Endothelial cell of hepatic sinusoid (primary cell): ENCODE measurements at regions not wholly inside any gene's neighbourhood (a gene's known extent, or its start where the extent isn't known, plus 50 kb on each side); places are given as distances from the start of the nearest gene placed in this dataset.

Source experiments
- in situ Hi-C: cut with HindIII; loops from 2 replicates; pipeline ENCODE4 v1.10.0; 2017; ENCODE audit warnings: low sequenced_read_pairs

DNA sequence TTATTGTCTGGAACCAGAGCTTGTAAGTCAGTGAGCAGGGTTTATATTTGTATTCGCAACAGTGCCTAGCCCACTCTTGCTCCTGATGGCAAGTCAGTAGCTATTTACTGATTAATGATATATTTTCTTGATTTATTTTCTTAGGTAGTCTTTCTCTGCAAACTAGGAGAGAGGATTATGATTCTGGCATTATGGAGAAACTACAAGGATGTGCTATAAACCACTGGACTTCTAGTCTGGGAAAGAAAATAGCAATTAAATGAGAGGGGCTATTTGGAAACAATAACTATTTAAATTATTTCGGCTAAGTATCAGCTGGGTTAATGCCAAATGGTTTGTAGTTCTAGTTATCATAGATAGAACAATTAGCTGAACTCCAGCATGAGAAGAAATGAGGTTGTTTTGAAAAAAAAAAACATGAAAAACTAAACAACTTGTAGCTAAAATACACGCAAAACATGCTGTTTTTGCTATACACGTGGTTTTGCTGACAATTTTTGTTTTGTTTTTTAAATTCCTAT, 304.9 kb upstream of the TCF21 start:
- in situ Hi-C loops: no loop called here

DNA sequence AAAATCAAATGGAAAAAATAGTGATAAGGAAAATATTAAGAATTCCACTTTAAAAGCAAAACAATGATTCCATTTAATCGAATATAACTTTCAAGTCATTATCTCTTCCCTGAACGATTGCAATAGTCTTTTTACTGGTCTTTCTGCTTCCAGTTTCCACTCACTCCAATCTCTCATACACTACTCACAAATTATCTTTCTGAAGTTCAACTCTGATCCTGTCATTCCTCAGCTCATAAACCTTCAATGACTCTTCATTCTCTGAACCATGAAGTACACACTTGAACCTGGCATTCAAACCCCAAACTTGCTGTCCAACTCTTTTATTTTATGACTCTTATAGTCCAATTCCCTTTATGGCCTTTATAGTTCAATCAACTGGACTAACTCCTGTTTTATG, 304.1 kb upstream of the TCF21 start:
- in situ Hi-C loops: no loop called here

DNA sequence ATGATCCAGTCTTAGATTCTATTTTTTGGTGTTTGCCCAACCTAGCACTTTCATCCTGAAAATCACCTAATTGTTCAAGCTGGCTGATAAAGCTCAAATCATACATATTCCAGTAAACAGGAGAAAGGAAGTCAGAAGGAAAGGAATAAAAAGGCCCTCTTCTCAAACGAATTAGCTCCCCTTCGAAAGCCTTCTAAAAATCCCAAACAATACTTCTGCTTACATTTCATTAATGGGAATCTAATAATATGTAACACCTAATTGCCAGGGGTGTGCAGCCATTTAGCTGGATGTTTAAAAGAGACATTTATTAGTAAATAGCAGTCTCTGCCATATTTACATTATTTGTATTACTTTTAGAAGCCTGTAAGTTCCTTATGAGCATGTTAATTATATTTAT, 302.9 kb upstream of the TCF21 start:
- in situ Hi-C loops: no loop called here

DNA sequence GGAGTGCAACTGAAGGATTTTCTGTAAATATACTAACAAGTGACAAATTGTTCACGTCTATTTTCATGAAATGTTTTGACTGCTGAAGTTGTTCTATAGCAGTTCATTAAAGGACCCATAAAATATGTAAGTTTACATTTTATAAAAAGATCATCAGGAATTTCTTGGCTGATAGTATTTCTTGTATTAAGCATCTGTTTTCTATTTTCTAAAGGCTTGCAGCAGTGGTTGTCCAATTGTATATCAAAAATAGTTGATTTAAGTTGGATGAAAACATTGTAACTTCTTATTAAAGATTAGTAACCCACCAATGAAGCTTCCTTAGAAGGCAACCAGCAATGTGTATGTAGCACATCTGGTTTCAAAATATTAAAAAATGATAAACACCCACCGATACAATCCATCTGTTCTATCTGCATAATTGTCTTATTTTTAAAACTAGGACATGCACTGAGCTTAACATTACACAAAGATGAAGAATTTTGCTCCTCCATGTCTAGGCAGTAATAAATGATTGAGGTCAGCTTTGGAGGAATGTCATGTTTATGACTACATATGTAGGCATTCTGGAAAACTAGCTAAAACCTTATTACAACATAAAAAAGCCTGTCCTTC, 301.3 kb upstream of the TCF21 start:
- in situ Hi-C loops: no loop called here

DNA sequence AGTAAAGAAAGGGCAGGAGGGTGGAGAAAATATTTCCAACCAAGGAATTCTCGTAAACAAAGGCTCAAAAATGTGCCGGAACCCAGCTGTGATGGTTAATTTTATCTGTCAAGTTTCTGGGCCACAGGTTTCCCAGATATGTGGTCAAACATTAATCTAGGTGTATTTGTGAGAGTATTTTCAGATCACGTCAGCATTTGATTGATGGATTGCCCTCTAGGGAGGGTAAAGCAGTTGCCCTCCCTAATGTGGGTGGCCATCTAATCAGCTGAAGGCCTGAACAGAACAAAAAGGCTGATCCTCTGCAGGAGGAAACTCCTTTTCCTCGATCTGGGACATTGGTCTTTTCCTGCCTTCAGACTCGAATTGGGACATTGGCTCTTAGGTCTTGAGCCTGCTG, 298.7 kb upstream of the TCF21 start:
- in situ Hi-C loops: no loop called here

DNA sequence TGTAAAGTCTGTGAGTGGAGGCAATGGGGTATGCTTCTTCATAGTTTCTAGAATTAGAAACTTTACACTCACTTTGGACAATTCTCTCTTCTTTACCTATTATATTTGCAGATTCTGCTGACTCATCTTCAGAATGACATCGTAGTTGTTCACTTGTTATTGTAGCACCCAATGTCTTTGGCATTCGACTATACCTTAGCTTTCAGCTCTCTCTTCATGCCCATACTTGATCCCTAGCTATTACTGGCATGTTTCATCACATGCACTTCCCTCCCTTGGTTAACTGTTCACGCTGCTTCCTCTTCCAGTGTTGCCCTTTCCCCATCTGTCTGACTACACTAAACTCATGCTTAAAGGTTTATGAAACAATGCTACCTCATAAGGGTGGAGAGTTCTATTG, 298.1 kb upstream of the TCF21 start:
- in situ Hi-C loops: no loop called here

DNA sequence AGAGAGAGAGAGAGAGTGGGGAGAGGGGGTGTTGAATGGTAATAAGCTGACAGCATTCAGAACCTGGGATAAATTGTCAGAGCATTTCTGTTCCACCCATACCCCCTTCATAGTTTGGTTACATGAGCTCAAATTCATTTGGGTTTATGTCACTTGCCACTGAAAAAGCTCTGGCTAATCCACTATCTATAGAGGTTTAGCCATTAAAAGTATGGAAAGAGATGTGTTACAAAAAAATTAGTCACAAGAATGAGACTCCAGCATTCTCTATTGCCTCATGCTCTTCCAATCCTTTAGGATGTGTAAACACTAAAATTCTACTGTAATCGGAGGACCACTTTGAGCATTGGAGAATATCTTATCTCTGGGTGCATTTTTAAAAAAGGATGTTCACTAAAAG, 297.6 kb upstream of the TCF21 start:
- in situ Hi-C loops: no loop called here

DNA sequence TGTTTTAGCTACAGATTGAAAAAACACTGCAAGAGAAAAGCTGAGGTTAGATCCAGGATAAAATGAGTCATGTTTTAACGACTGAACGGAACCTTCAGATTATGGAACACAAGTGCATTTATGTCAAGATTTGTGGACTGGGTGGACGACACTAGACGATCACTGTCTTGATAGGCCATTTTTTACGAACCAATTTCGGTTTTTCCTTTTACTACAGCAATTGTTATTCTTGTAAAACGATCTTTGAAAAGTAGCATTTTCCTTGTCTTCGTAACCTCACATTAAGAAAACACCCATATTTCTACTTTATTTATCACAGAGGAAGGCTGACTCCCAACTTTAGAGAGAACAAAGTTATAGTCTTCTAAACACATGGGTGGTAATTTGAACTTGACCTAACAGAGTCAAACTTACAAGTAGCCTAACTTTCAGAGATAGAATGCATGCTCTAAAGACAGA, 294.2 kb upstream of the TCF21 start:
- in situ Hi-C loops: no loop called here

DNA sequence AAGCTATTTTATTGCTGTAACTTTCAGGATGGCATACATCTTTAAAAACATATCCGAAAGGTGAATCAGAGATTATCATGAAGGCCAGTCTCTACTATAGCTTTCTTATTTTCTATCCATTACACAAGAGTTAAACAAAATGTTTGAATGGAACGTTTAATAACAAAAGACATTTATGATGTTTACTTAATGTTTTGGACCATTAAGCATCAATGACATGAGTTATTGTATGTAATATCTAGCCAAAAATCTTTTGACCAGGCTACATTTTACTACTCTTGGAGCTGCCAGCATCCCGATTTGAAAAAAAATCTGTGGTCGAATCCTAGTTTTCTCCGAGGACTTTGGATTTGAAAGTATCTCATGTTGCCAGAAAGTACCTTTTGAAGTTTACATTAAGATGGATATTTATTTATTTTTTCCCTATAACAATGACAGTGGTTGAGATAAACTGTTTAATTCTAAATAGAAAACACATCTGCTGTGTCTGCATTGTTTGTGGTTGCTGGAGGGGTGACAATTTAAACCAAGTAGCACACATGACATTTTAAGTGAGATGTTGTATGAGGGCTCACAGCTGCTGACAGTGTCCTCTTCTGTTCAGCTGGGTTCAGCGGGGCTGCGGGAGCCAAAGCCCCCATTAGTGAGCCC, 293.7 kb upstream of the TCF21 start:
- in situ Hi-C loops: no loop called here

DNA sequence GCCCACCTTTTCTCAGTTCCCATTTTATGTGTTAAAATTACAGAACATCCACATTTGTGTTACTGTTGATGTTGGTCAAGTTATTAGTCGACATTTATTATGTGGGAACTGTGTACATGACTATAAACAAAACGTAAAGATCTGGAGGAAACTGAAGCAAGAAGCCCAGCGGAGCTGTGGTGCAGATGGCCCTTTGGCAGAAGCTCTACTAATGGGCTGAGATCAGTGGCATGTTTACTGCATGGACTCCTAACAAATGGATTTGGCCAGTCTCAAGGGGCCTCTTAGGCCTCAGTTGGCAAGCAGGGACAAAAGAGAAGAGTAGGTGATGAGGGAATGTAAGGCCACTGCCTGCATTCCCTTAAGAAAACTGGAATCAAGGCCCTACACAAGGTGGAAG, 282.1 kb upstream of the TCF21 start:
- in situ Hi-C loops: no loop called here

DNA sequence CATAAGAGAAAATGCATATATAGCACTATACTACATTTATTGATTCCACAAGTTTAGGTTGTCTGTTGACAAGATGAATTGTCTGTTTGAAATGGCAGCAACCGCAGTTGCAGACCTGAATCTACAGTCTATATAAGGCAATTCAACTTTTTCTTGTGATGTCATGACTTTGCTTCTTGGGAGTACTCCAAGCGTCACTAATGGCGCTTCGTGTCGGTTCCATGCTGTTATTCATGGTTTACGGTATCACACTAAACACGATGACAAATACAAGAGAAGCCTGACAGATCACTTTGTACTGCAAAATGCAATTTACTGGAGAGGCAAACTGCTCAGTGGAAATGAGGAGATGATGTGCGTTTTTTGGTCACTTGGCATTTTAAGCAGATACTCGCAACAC, 280.3 kb upstream of the TCF21 start:
- in situ Hi-C loops: no loop called here

DNA sequence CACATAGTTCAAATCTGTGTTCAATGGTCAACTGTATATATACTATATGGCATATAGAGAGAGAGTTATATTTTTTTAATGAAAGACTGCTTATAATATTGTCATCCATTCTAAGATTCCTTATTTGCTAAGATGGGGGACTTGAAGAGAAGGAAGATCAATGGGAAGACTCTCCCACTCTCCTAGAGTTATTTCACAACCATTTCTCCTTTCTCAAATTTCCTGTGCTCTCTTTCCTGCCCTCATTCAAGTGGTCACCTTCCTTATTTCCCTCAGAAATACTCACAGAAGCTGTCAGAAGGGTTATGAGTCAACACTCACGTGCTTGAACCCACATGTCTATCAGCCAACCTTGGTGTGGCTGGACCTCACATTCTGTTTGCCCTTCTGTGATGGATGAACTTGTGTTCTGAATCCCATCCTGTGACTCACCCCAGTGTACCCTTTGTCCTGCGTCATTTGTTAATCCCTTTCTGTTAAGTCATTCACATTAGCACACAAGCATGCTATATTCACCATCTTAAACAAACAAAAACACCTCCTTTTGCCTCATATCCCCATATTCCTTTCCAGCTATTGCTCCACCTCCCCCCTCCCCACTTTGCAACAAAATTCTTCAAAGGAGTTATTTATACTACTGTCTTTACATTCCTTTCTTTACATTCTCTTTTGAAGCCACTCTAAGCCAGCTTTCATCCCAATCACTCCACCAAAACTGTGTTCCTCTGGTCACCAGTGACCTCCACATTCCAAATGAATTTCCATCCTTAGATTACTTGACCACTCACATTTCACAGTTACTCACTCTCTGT, 279.3 kb upstream of the TCF21 start:
- in situ Hi-C loops: no loop called here

DNA sequence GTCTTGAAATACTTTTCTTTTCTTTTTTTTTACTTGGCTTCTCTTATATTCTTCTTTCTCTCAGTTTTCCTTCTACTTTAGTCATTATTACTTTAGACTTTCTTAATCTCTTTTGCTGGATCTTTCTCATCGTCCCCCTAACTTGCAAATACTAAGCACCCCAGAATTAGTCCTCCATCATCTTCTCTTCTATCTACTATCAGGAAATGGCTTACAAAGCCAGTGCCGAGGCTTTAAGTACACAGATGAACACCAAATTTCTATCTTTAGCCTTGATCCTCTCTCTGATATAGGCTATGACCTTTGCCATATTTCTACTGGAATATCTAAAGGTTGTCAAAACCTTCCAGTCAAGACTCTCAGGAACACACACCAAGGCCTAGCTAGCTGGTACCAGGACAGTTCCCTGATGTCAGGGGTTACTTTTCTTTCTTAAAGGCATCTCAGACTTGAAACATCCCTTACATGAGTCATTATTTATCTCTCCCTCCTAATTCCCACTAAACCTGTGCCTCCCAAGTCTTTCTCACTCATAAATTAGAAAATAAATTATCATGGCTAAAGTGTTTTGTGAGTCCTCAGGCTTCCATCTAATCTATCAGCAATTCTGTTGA, 278.6 kb upstream of the TCF21 start:
- in situ Hi-C loops: no loop called here

DNA sequence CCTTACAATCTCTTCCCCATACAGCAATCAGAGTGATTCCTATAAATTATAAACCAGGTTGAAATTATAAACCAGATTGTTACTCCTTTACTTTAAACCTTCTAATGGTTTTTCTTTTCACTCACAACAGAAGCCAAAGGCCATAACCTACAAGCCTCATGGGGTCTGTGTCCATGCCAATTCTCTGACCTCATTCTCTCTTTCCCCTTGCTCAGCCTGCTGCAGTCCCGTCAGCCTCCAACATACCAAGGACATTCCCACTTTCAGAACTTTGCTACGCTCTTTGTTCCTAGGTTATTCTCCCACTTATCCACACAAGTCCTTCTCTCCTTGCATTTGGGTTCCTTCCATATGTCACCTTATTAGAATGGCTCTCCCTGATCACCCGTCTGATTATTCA, 277.9 kb upstream of the TCF21 start:
- in situ Hi-C loops: no loop called here

DNA sequence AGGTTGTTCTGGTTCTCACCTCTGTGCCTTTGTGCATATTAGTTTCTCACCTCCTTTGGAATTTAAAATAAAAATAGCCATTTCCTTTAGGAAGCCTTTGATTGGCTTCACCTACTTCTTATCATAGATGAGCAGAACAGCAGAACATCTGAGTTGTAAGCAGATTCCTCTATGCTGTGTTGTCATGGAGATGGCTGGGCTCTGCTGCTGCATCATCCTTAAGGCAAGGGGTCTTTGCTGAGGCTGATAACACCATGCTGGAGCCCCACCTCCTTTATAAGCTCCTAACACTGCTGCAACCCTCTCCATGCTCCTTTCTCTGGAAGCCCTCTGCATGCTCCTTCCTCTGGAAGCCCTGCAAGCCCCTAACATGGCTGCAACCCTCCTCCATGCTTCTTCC, 276.5 kb upstream of the TCF21 start:
- in situ Hi-C loops: no loop called here

DNA sequence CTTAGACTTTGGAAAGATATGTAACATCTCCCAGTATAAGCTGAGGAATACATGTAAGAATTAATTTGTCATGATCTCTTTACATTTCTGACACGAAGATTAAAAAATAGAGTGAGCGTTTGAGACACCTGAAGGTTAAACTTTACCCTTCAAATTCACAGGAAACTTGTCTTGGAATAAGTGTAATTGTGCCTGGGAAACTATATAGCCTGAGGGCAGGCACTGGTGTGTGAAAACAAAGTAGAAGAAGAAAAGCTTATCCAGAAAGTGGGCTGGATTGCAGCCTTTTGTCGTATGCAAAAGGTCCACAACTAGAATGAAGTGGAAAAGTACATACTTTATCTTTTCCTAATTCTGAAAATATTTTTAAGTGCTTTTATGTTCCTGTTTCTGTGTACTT, 275.7 kb upstream of the TCF21 start:
- in situ Hi-C loops: no loop called here

DNA sequence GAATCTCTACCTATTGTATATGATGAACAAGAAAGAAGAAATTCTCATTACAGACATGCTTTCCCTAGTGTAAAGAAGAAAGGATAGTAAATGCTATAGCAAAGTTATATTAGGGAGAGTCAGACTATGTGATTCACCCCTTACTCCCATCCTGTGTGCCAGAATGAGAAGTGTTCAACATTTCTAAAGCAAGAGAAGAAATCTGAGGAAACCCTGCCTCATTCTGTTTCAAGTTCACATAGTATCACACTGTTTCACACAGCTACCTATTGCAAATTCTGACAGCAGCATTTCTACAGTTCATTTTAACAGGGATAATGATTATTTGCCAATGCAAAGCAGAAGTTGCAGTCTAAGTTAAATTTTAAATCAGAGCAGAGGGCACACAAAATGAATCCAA, 267.2 kb upstream of the TCF21 start:
- in situ Hi-C loops: no loop called here

DNA sequence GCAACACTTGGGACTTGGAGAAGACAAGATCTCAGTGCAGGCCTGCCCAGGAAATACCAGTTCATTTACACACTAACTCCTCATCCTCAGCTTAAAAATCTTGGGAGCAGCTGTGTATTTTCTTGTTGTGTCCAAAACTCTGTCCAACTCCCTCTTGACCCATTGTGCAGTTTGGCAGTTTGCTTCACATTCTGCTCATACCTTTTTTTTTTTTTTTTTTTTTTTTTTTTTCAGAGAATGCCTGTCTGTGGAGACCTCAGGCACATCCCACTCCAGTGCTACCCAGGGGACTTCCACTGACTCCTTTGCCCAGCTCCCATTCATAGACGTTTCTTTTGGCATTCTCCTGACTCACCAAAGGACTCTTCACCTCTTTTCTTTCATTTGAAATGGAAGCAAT, 265.8 kb upstream of the TCF21 start:
- in situ Hi-C loops: no loop called here

DNA sequence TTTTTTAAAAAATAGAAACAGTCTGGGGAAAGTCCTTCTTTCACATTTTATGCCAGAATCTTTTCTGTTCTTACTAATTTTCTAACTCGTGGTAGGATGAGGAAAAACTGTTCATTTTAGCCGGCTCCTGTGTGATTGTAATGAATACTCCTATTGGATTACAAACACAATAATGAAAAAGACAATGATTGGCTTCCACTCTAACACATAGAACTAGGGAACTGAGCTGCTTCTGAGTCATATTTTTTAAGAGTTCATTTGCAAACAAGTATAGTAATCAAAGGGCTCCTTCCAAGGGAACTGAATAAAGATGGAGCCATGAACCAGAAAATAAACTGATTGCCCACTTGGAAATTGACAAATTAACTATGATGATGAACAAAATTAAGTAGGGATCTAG, 265.3 kb upstream of the TCF21 start:
- in situ Hi-C loops: no loop called here

DNA sequence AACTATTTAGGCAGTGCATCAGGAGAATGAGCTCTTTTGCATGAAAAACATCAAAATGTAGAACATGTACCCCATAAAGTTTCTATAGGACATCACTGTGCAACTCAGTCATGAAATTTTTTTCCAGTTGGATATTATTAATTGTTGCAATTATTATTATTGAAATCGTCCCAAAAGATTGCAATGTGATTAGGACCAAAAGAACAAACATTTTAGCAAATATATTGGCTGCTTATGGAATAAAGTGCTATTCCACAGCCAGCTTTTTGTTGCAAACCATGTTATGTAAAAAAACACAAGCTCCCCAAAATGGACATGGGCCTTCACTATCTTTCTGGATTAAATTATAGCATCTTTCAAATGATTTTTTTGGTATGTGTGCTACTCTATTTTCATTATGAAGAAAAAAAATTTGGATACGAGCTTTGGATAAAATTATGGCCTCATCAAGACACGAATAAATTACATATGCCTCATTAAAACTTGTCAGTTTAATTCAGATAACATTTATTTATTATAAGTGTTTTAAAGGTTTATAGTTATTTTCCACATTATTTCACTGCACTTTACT, 262.7 kb upstream of the TCF21 start:
- in situ Hi-C loops: no loop called here

DNA sequence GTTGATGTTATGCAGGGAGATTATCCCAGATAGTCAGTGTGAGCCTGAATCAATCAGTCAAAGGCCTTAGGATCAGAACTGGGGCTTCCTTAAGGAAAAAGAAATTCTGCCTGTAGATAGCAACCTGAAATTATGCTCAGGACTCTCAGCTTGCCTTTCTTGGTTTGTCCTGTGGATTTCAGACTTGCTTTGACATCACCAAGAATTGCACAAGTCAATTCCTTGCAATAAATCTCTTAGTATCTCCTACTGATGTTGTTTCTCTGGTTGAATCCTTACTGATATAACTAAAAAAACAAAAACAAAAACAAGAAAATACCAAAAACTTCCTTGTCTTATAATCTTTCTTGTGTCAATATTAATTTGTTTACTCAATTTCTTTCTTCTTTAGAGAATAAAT, 258.9 kb upstream of the TCF21 start:
- in situ Hi-C loops: no loop called here
